IMR-90 (cell line): ENCODE measurements at regions not wholly inside any gene's neighbourhood (a gene's known extent, or its start where the extent isn't known, plus 50 kb on each side); places are given as distances from the start of the nearest gene placed in this dataset.
A peak's percentile ranks its signal among the peaks of the same experiment; 100 is the strongest.

ENCODE experiments used
- BHLHE40 ChIP-seq: fragments of 150-350 bp; IDR thresholded peaks from 2 replicates; pipeline ENCODE4 v1.6.1; 2016; ENCODE audit warnings: mild to moderate bottlenecking, low read depth, low read length
- MAFK ChIP-seq: IDR thresholded peaks from 2 replicates; pipeline ENCODE4 v1.6.1; 2012; ENCODE audit warnings: low read depth, low read length, improper control_type of control experiment
- MAZ ChIP-seq: IDR thresholded peaks from 2 replicates; pipeline ENCODE4 v1.6.1; 2012; ENCODE audit warnings: low read depth, mild to moderate bottlenecking, low read length, improper control_type of control experiment, moderate library complexity, borderline replicate concordance
- POLR2A ChIP-seq: IDR thresholded peaks from 2 replicates; pipeline ENCODE4 v1.6.1; 2012; ENCODE audit warnings: mild to moderate bottlenecking, low read depth, low read length
- RAD21 ChIP-seq: IDR thresholded peaks from 2 replicates; pipeline ENCODE4 v1.6.1; 2012; ENCODE audit warnings: low read length, improper control_type of control experiment
- SMC3 ChIP-seq: fragments of 150-350 bp; IDR thresholded peaks from 2 replicates; pipeline ENCODE4 v1.6.1; 2016; ENCODE audit warnings: low read depth, mild to moderate bottlenecking, antibody characterized with exemption, low read length, moderate library complexity
- TF ChIP-seq, protein P1 (sequence below): conservative IDR thresholded peaks from 2 replicates; pipeline ENCODE4 v1.5.1; 2012; ENCODE audit warnings: mild to moderate bottlenecking, low read depth, low read length, improper control_type of control experiment
- TF ChIP-seq, protein P2 (sequence below): fragments of 150-350 bp; IDR thresholded peaks from 2 replicates; pipeline ENCODE4 v1.6.1; 2017; ENCODE audit warnings: mild to moderate bottlenecking, antibody characterized with exemption, low read length, low read depth

DNA sequence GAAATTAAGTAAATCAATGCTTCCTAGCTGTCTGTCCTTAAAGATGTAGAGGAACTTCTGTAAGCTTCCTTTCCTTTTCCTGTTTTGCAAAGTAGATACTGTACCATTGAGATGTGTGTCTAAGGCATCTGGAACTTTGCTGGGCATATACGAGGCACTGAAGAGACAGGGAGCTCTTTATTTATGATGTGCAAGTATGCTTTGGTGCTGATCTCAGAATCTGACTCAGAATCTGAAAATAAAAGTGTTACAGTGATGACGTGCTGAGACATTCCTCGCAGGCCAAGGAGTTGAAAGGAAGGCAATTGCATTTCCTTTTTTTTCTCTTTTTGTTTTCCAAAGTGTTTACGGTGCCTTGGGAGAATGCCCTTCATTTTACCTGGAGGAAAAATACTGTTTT lies 230.9 kb upstream of the RGPD4 start:
- TF ChIP-seq, protein P1, sequence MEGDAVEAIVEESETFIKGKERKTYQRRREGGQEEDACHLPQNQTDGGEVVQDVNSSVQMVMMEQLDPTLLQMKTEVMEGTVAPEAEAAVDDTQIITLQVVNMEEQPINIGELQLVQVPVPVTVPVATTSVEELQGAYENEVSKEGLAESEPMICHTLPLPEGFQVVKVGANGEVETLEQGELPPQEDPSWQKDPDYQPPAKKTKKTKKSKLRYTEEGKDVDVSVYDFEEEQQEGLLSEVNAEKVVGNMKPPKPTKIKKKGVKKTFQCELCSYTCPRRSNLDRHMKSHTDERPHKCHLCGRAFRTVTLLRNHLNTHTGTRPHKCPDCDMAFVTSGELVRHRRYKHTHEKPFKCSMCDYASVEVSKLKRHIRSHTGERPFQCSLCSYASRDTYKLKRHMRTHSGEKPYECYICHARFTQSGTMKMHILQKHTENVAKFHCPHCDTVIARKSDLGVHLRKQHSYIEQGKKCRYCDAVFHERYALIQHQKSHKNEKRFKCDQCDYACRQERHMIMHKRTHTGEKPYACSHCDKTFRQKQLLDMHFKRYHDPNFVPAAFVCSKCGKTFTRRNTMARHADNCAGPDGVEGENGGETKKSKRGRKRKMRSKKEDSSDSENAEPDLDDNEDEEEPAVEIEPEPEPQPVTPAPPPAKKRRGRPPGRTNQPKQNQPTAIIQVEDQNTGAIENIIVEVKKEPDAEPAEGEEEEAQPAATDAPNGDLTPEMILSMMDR, result no peak
- TF ChIP-seq, protein P2, sequence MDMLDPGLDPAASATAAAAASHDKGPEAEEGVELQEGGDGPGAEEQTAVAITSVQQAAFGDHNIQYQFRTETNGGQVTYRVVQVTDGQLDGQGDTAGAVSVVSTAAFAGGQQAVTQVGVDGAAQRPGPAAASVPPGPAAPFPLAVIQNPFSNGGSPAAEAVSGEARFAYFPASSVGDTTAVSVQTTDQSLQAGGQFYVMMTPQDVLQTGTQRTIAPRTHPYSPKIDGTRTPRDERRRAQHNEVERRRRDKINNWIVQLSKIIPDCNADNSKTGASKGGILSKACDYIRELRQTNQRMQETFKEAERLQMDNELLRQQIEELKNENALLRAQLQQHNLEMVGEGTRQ, result no peak
- no peak for TF ChIP-seq RAD21
- TF ChIP-seq POLR2A, result no peak
- TF ChIP-seq MAZ, result no peak
- TF ChIP-seq MAFK, result no peak
- no peak for TF ChIP-seq SMC3
- TF ChIP-seq BHLHE40, result peak; percentile 9; the same call in 1 of the 2 replicates
